K562 (cell line): ENCODE measurements at regions not wholly inside any gene's neighbourhood (a gene's known extent, or its start where the extent isn't known, plus 50 kb on each side); places are given as distances from the start of the nearest gene placed in this dataset.

ENCODE experiments used
- ATAC-seq: fragments of 200-7000 bp; cut with Tn5 transposase; 3 replicates; pipeline ENCODE4 v1.9.1; 2020; ENCODE audit warnings: moderate library complexity
- BruUV-seq: library from RNA; stranded (reverse); fragments of 400-500 nt; replicated peaks from 2 replicates; lab custom pipeline; 2021; lab: Mats Ljungman, UMichigan
- CTCF ChIA-PET: fragments of 300-600 bp; formaldehyde crosslinking; extraction: SDS; loops from one replicate; lab custom pipeline; 2021; ENCODE audit warnings: low intra/inter-chr PET ratio; lab: Yijun Ruan, JAX
- POLR2A ChIA-PET: fragments of 300-600, 350-650 bp; sonication (Branson Sonifier 250); formaldehyde crosslinking; extraction: SDS; loops from one replicate; lab custom pipeline; 2021; ENCODE audit warnings: antibody characterized with exemption, inconsistent platforms; lab: Yijun Ruan, JAX
- DNase-seq, 4 experiments: peaks; one replicate each; pipeline versions ENCODE4 v3.0.0 to v3.0.0-alpha.2; 2011 to 2018; ENCODE audit warnings: low spot score in 3 of 4, mixed read lengths in 3 of 4; ENCODE audit errors: extremely low read depth in 1 of 4
- FAIRE-seq: peaks from 2 replicates; lab custom pipeline; 2011; peaks lifted over from hg19 to GRCh38; lab: Jason Lieb, UNC
- H2AFZ ChIP-seq: 2 replicates; pipeline ENCODE4 v1.6.0; 2011; ENCODE audit warnings: low read depth, low read length, control low read depth, inconsistent platforms
- H3K27ac ChIP-seq: fragments of 200-600 bp; 3 replicates; pipeline ENCODE4 v1.8.0; 2011; ENCODE audit warnings: low read depth, mild to moderate bottlenecking, control low read depth, inconsistent platforms, low read length, moderate library complexity, mixed read lengths; ENCODE audit errors: extremely low read depth
- H3K27me3 ChIP-seq, 2 experiments: fragments of 300-600 bp in 1 of 2; 2 replicates in 1 of 2; 3 replicates in 1 of 2; pipeline versions ENCODE4 v1.6.0 to v1.8.0; 2011; ENCODE audit warnings: inconsistent platforms in 2 of 2, low read length in 2 of 2, mild to moderate bottlenecking in 1 of 2, mixed read lengths in 1 of 2, moderate library complexity in 1 of 2; ENCODE audit not compliant: control insufficient read depth in 2 of 2, insufficient read depth in 2 of 2
- H3K36me3 ChIP-seq: fragments of 300-600 bp; 3 replicates; pipeline ENCODE4 v1.8.0; 2011; ENCODE audit warnings: mild to moderate bottlenecking, low read length, inconsistent platforms; ENCODE audit not compliant: control insufficient read depth, insufficient read depth
- H3K4me1 ChIP-seq, 2 experiments: fragments of 200-600 bp in 1 of 2; replicated peaks in 1 of 2; 2 replicates in 1 of 2; 3 replicates in 1 of 2; pipeline versions ENCODE4 v1.5.1 to v1.8.0; 2011; ENCODE audit warnings: inconsistent platforms in 2 of 2, low read length in 2 of 2, mild to moderate bottlenecking in 1 of 2, mixed read lengths in 1 of 2, moderate library complexity in 1 of 2; ENCODE audit not compliant: control insufficient read depth in 2 of 2, insufficient read depth in 2 of 2
- H3K4me2 ChIP-seq: 2 replicates; pipeline ENCODE4 v1.6.1; 2011; ENCODE audit warnings: low read length, control low read depth, inconsistent platforms, mixed read lengths; ENCODE audit not compliant: insufficient read depth
- H3K4me3 ChIP-seq: fragments of 200-600 bp; sonication (generic), shearing (Covaris generic); 2 replicates; pipeline ENCODE4 v1.5.1; 2016; ENCODE audit warnings: control low read depth, inconsistent platforms
- H3K79me2 ChIP-seq: fragments of 200-600 bp; 3 replicates; pipeline ENCODE4 v1.8.0; 2011; ENCODE audit warnings: low read length, inconsistent platforms; ENCODE audit not compliant: control insufficient read depth, insufficient read depth
- H3K9ac ChIP-seq, 2 experiments: 2 replicates each; pipeline versions ENCODE4 v1.6.0 to v1.6.1; 2011; ENCODE audit warnings: low read depth in 2 of 2, low read length in 2 of 2, control low read depth in 1 of 2, inconsistent platforms in 1 of 2, mild to moderate bottlenecking in 1 of 2, mixed read lengths in 1 of 2; ENCODE audit not compliant: insufficient read depth in 1 of 2
- H3K9me1 ChIP-seq: one replicate; pipeline ENCODE4 v1.6.0; 2011; ENCODE audit warnings: inconsistent platforms, mild to moderate bottlenecking, low read length, moderate library complexity; ENCODE audit not compliant: control insufficient read depth, insufficient read depth
- H3K9me3 ChIP-seq: replicated peaks from 2 replicates; pipeline ENCODE4 v1.5.1; 2011; ENCODE audit warnings: low read depth, low read length, inconsistent platforms; ENCODE audit not compliant: control insufficient read depth, insufficient read depth
- H4K20me1 ChIP-seq: replicated peaks from 2 replicates; pipeline ENCODE4 v1.6.1; 2011; ENCODE audit warnings: low read length, inconsistent platforms, mixed read lengths; ENCODE audit not compliant: control insufficient read depth, insufficient read depth
- ARID1B ChIP-seq: fragments of 450-650 bp; IDR thresholded peaks from 2 replicates; pipeline ENCODE4 v1.6.1; 2016; ENCODE audit warnings: antibody characterized with exemption, mild to moderate bottlenecking, inconsistent platforms
- NR3C1 ChIP-seq: sonication (generic); formaldehyde crosslinking; IDR thresholded peaks from 2 replicates; pipeline ENCODE4 v1.8.1; 2022; ENCODE audit warnings: missing genetic modification reagents
- PHTF2 ChIP-seq: fragments of 250-450 bp; sonication (Bioruptor Pico); IDR thresholded peaks from 2 replicates; pipeline ENCODE4 v1.5.0; 2021; ENCODE audit warnings: mild to moderate bottlenecking
- REST ChIP-seq, 2 experiments: fragments of 450-650 bp; formaldehyde crosslinking in 1 of 2; IDR thresholded peaks; 2 replicates each; pipeline versions ENCODE4 v1.4.0 to v1.6.1; 2014 to 2020; ENCODE audit warnings: mild to moderate bottlenecking in 2 of 2, borderline replicate concordance in 1 of 2, low read depth in 1 of 2
- SLC30A9 ChIP-seq: fragments of 250-450 bp; sonication (Bioruptor Pico); IDR thresholded peaks from 2 replicates; pipeline ENCODE4 v1.8.0; 2022; ENCODE audit warnings: mild to moderate bottlenecking, moderate library complexity
- ZNF324 ChIP-seq: fragments of 250-450 bp; sonication (Bioruptor Pico); IDR thresholded peaks from 2 replicates; pipeline ENCODE4 v1.4.0; 2020; ENCODE audit warnings: mild to moderate bottlenecking
- WGBS: fragments of 100-300 bp; shearing (Covaris generic); methylation state at CpG from one replicate; pipeline ENCODE4 v1.1.6; 2016; ENCODE audit warnings: low coverage, mixed read lengths; ENCODE audit not compliant: insufficient coverage; ENCODE audit errors: missing lambda C conversion rate; 5-methylcytosine and 5-hydroxymethylcytosine counted together
- in situ Hi-C: fragments of 300-500 bp; cut with MboI; formaldehyde crosslinking; loops from 4 replicates; pipeline ENCODE4 v1.15.0; 2018; ENCODE audit warnings: inconsistent platforms, mixed read lengths
- intact Hi-C: fragments of 100-400 bp; cut with micrococcal nuclease; formaldehyde crosslinking; loops from 2 replicates; pipeline ENCODE4 v1.14.2; 2022

- H3K4me1 ChIP-seq: no peaks in the 10 kb centered on the region
- intact Hi-C loops: no loop called here
- FAIRE-seq: no peak
Measured at GRCh38 chr2:47704287-47704686, 78.7 kb upstream of the MSH6 start.

GRCh38 chr2:47699533-47700215, 83.3 kb upstream of the MSH6 start:
- ChIA-PET CTCF (no interaction called here), POLR2A (interaction anchor here (0.6 to 1.2 kb wide), 2 partner anchors 23 to 198 kb away, joined by 3 read pairs; no protein-coding TSS in a partner anchor)
- no TSS peak for BruUV-seq
- Histone ChIP-seq H3K36me3 (no peaks in the 10 kb centered on the region), H3K27ac (no peak overlapping the region), H3K9ac (no peak overlapping the region), H3K9me3 (no peaks in the 10 kb centered on the region), H3K9me1 (no peaks in the 10 kb centered on the region), H2AFZ (no peak overlapping the region), H3K4me3 (no peak overlapping the region), H3K79me2 (no peaks in the 10 kb centered on the region), H3K4me1 (peaks cover 0 to 8% of the 10 kb centered on the region in 2 experiments; a peak in 3 of 5 replicates), H4K20me1 (no peaks in the 10 kb centered on the region), H3K27me3 (peaks cover 15 to 17% of the 10 kb centered on the region in 2 experiments; a peak in 4 of 5 replicates), H3K4me2 (no peak overlapping the region)
- no peak for DNase-seq
- in situ Hi-C loops: no loop called here
- FAIRE-seq: no peak
- 0% methylated on average over 1 of the region's 1 CpG for WGBS
- ATAC-seq: no peak
- intact Hi-C loops: no loop called here
- TF ChIP-seq ZNF324 (CRISPR knock-in tag) (no peak), PHTF2 (CRISPR knock-in tag) (no peak), ARID1B (no peak), SLC30A9 (CRISPR knock-in tag) (no peak), REST (IDR thresholded peaks at IDR 0.05; ENCODE audit: borderline replicate concordance) (no peak), REST (CRISPR knock-in tag; IDR thresholded peaks at IDR 0.05; ENCODE audit: low read depth) (no peak)

More at GRCh38 chr2:47704287-47704686, 78.7 kb upstream of the MSH6 start:
- DNase-seq (no peak), ATAC-seq (no peak)
- H3K4me2 ChIP-seq: no peak overlapping the region
- H3K9me1 ChIP-seq: no peaks in the 10 kb centered on the region
- BruUV-seq: no TSS peak
- no peak overlapping the region for H3K4me3 ChIP-seq
- no peaks in the 10 kb centered on the region; the same call in 1 of the 2 replicates for H4K20me1 ChIP-seq
- H3K79me2 ChIP-seq: no peaks in the 10 kb centered on the region
- 0% methylated on average over 1 of the region's 2 CpGs for WGBS
- peaks cover 11 to 20% of the 10 kb centered on the region in 2 experiments; a peak in 4 of 5 replicates for H3K27me3 ChIP-seq
- no peaks in the 10 kb centered on the region for H3K36me3 ChIP-seq
- H2AFZ ChIP-seq: no peak overlapping the region
- no peak for TF ChIP-seq NR3C1 (CRISPR knock-in tag)
- POLR2A ChIA-PET: no interaction called here
- no peaks in the 10 kb centered on the region for H3K9me3 ChIP-seq
- in situ Hi-C loops: no loop called here
- CTCF ChIA-PET: no interaction called here
- H3K9ac ChIP-seq: no peak overlapping the region
- H3K27ac ChIP-seq: no peak overlapping the region
